Endothelial cell of umbilical vein (primary cell): ENCODE measurements at regions not wholly inside any gene's neighbourhood (a gene's known extent, or its start where the extent isn't known, plus 50 kb on each side); places are given as distances from the start of the nearest gene placed in this dataset.

Source experiments
- BruUV-seq: library from RNA; stranded (reverse); fragments of 400-500 nt; replicated peaks from 2 replicates; lab custom pipeline; 2021; lab: Mats Ljungman, UMichigan
- CTCF ChIA-PET: fragments of 300-600, 350-600 bp; sonication (Branson Sonifier 250); formaldehyde crosslinking; loops from one replicate; lab custom pipeline; 2021; ENCODE audit warnings: antibody characterized with exemption, inconsistent platforms; lab: Charles Lee
- POLR2A ChIA-PET: fragments of 300-600, 350-600 bp; sonication (Branson Sonifier 250); formaldehyde crosslinking; loops from one replicate; lab custom pipeline; 2021; ENCODE audit warnings: antibody characterized with exemption, inconsistent platforms; lab: Charles Lee
- DNase-seq: peaks from one replicate; pipeline ENCODE4 v3.0.0-alpha.2; 2011; ENCODE audit warnings: low read depth, low spot score
- FAIRE-seq: peaks from 2 replicates; lab custom pipeline; 2011; peaks lifted over from hg19 to GRCh38; lab: Jason Lieb, UNC
- H2AFZ ChIP-seq: 2 replicates; pipeline ENCODE4 v1.6.0; 2012; ENCODE audit warnings: low read depth, low read length, control low read depth, inconsistent platforms
- H3K27ac ChIP-seq: 2 replicates; pipeline ENCODE4 v1.5.1; 2011; ENCODE audit warnings: low read depth, mild to moderate bottlenecking, control low read depth, low read length, moderate library complexity; ENCODE audit not compliant: insufficient read depth
- H3K27me3 ChIP-seq, 2 experiments: 2 replicates each; pipeline versions ENCODE4 v1.6.0 to v1.6.1; 2011; ENCODE audit warnings: low read length in 2 of 2, mixed read lengths in 1 of 2; ENCODE audit not compliant: control insufficient read depth in 2 of 2, insufficient read depth in 2 of 2
- H3K36me3 ChIP-seq, 2 experiments: 2 replicates in 1 of 2; 3 replicates in 1 of 2; pipeline ENCODE4 v1.5.1; 2011; ENCODE audit warnings: low read length in 2 of 2, mild to moderate bottlenecking in 1 of 2, moderate library complexity in 1 of 2; ENCODE audit not compliant: control insufficient read depth in 2 of 2, insufficient read depth in 2 of 2; ENCODE audit errors: extremely low read depth in 1 of 2
- H3K4me1 ChIP-seq: 3 replicates; pipeline ENCODE4 v1.5.1; 2011; ENCODE audit warnings: mild to moderate bottlenecking, low read length; ENCODE audit not compliant: control insufficient read depth, insufficient read depth; ENCODE audit errors: extremely low read depth
- H3K4me2 ChIP-seq: 2 replicates; pipeline ENCODE4 v1.6.1; 2011; ENCODE audit warnings: low read length, control low read depth, mixed read lengths; ENCODE audit not compliant: insufficient read depth
- H3K4me3 ChIP-seq, 3 experiments: fragments of 200-600 bp in 1 of 3; sonication (generic), shearing (Covaris generic) in 1 of 3; replicated peaks in 1 of 3; 2 replicates each; pipeline ENCODE4 v1.5.1; 2011 to 2016; ENCODE audit warnings: control low read depth in 3 of 3, low read length in 3 of 3, mild to moderate bottlenecking in 2 of 3, inconsistent platforms in 1 of 3, low read depth in 1 of 3, moderate library complexity in 1 of 3; ENCODE audit not compliant: insufficient read depth in 1 of 3
- H3K79me2 ChIP-seq: 2 replicates; pipeline ENCODE4 v1.6.0; 2012; ENCODE audit warnings: low read length, inconsistent platforms; ENCODE audit not compliant: control insufficient read depth, insufficient read depth
- H3K9ac ChIP-seq: replicated peaks from 2 replicates; pipeline ENCODE3; 2011; ENCODE audit warnings: low read length, control low read depth; ENCODE audit not compliant: insufficient read depth; ENCODE audit errors: extremely low read depth
- H3K9me1 ChIP-seq: replicated peaks from 3 replicates; pipeline ENCODE4 v1.6.0; 2011; ENCODE audit warnings: mild to moderate bottlenecking, low read length; ENCODE audit not compliant: control insufficient read depth, insufficient read depth; ENCODE audit errors: extremely low read depth
- H3K9me3 ChIP-seq: replicated peaks from 2 replicates; pipeline ENCODE4 v1.5.1; 2012; ENCODE audit warnings: low read length, inconsistent platforms; ENCODE audit not compliant: control insufficient read depth, insufficient read depth
- H4K20me1 ChIP-seq: replicated peaks from 2 replicates; pipeline ENCODE3; 2011; ENCODE audit warnings: mild to moderate bottlenecking, low read length; ENCODE audit not compliant: control insufficient read depth, insufficient read depth; ENCODE audit errors: extremely low read depth
- CTCF ChIP-seq, 2 donors: IDR thresholded peaks; 1 replicate in 1 of 2; 2 replicates in 1 of 2; pipeline ENCODE4 v1.5.1; 2011; ENCODE audit warnings: low read length in 2 of 2, mild to moderate bottlenecking in 2 of 2, moderate library complexity in 2 of 2, control low read depth in 1 of 2, inconsistent platforms in 1 of 2, low read depth in 1 of 2; ENCODE audit not compliant: insufficient read depth in 1 of 2; ENCODE audit errors: extremely low read depth in 1 of 2
- EZH2 ChIP-seq: IDR thresholded peaks from 2 replicates; pipeline ENCODE4 v1.6.1; 2012; ENCODE audit warnings: borderline replicate concordance, low read depth, mild to moderate bottlenecking, moderate library complexity, low read length, inconsistent platforms; ENCODE audit not compliant: severe bottlenecking
- FOS ChIP-seq: IDR thresholded peaks from 2 replicates; pipeline ENCODE4 v1.6.1; 2011; ENCODE audit warnings: mild to moderate bottlenecking, low read length, moderate library complexity, borderline replicate concordance; ENCODE audit not compliant: insufficient read depth
- GATA2 ChIP-seq: IDR thresholded peaks from 2 replicates; pipeline ENCODE4 v1.7.0; 2011; ENCODE audit warnings: low read depth, mild to moderate bottlenecking, moderate library complexity, mixed read lengths, low read length; ENCODE audit not compliant: insufficient read length, insufficient read depth
- JUN ChIP-seq: IDR thresholded peaks from 2 replicates; pipeline ENCODE4 v1.6.1; 2011; ENCODE audit warnings: borderline replicate concordance, low read depth; ENCODE audit not compliant: insufficient read length, insufficient read depth
- MAX ChIP-seq: IDR thresholded peaks from 2 replicates; pipeline ENCODE4 v1.6.1; 2011; ENCODE audit not compliant: insufficient read depth, insufficient read length
- MYC ChIP-seq: IDR thresholded peaks from one replicate; pipeline ENCODE4 v1.6.1; 2011; ENCODE audit warnings: mild to moderate bottlenecking, low read depth, low read length
- POLR2A ChIP-seq: IDR thresholded peaks from 2 replicates; pipeline ENCODE4 v1.6.1; 2012; ENCODE audit warnings: low read depth, mild to moderate bottlenecking, control low read depth, low read length
- POLR2AphosphoS5 ChIP-seq: IDR thresholded peaks from 2 replicates; pipeline ENCODE4 v1.6.1; 2012; ENCODE audit warnings: low read depth, mild to moderate bottlenecking, control low read depth, low read length, moderate library complexity; ENCODE audit not compliant: insufficient read depth
- dilution Hi-C: fragments of 300-500 bp; cut with MboI; formaldehyde crosslinking; loops from one replicate; pipeline ENCODE4 v1.15.0; 2019; ENCODE audit warnings: low sequenced_read_pairs; ENCODE audit not compliant: extremely low pct_ligation_motif_present
- intact Hi-C: fragments of 100-400 bp; cut with micrococcal nuclease; formaldehyde crosslinking; loops from one replicate; pipeline ENCODE4 v1.10.0; 2022

- ChIA-PET CTCF (interaction anchor here (0.6 to 1.5 kb wide), 10 partner anchors 9 to 477 kb away, joined by 3 to 4 read pairs (median 3); no protein-coding TSS in a partner anchor), POLR2A (no interaction called here)
- Histone ChIP-seq H3K36me3 (no peaks in the 10 kb centered on the region), H3K79me2 (no peaks in the 10 kb centered on the region), H2AFZ (no peak overlapping the region), H3K4me2 (no peak overlapping the region), H3K4me1 (no peaks in the 10 kb centered on the region), H3K9ac (no peak overlapping the region), H3K9me3 (no peaks in the 10 kb centered on the region), H4K20me1 (no peaks in the 10 kb centered on the region), H3K4me3 (no peak overlapping the region), H3K9me1 (no peaks in the 10 kb centered on the region), H3K27ac (no peak overlapping the region), H3K27me3 (no peaks in the 10 kb centered on the region)
- dilution Hi-C loops: no loop called here
- no TSS peak for BruUV-seq
- TF ChIP-seq JUN (no peak), CTCF (IDR thresholded peaks at IDR 0.05; ENCODE audit: extremely low read depth in 1 of 2, insufficient read depth in 1 of 2, low read depth in 1 of 2, low read length in 2 of 2) (peak; percentile 68 to 79)
- intact Hi-C loops: no loop called here
- peak; percentile 34 for DNase-seq
- FAIRE-seq: peak; percentile 82
Observed at GRCh38 chr4:81913427-81913879, 441.7 kb upstream of the RASGEF1B start.

GRCh38 chr4:81912376-81913030, 440.8 kb upstream of the RASGEF1B start:
- TF ChIP-seq MYC (no peak), POLR2A (no peak), GATA2 (no peak), POLR2AphosphoS5 (no peak), MAX (no peak), CTCF (IDR thresholded peaks at IDR 0.05; ENCODE audit: extremely low read depth in 1 of 2, insufficient read depth in 1 of 2, low read depth in 1 of 2, low read length in 2 of 2) (no peak), JUN (no peak), EZH2 (no peak), FOS (no peak)
- Histone ChIP-seq H3K9me1 (no peaks in the 10 kb centered on the region), H3K9ac (no peak overlapping the region), H3K4me1 (no peaks in the 10 kb centered on the region), H3K36me3 (no peaks in the 10 kb centered on the region), H3K9me3 (no peaks in the 10 kb centered on the region), H3K27me3 (no peaks in the 10 kb centered on the region), H3K27ac (no peak overlapping the region), H3K4me3 (no peak overlapping the region), H4K20me1 (no peaks in the 10 kb centered on the region), H3K79me2 (no peaks in the 10 kb centered on the region), H2AFZ (no peak overlapping the region), H3K4me2 (no peak overlapping the region)
- ChIA-PET POLR2A (no interaction called here), CTCF (interaction anchor here (0.6 to 1.5 kb wide), 9 partner anchors 13 to 476 kb away, joined by 3 to 4 read pairs (median 3); no protein-coding TSS in a partner anchor)
- BruUV-seq: no TSS peak
- FAIRE-seq (no peak), DNase-seq (no peak)
- dilution Hi-C loops: no loop called here
- intact Hi-C loops: no loop called here
